Panc1 (cell line): ENCODE measurements at regions not wholly inside any gene's neighbourhood (a gene's known extent, or its start where the extent isn't known, plus 50 kb on each side); places are given as distances from the start of the nearest gene placed in this dataset.

ENCODE experiments used
- ATAC-seq: fragments of 200-7000 bp; cut with Tn5 transposase; 2 replicates; pipeline ENCODE4 v1.9.1; 2020; ENCODE audit warnings: mild to moderate bottlenecking, moderate library complexity
- BruUV-seq: library from RNA; stranded (reverse); fragments of 400-500 nt; replicated peaks from 2 replicates; lab custom pipeline; 2021; lab: Mats Ljungman, UMichigan
- CTCF ChIA-PET: fragments of 300-600 bp; sonication (Branson Sonifier 250); formaldehyde crosslinking; loops from one replicate; lab custom pipeline; 2022; ENCODE audit warnings: antibody characterized with exemption; lab: Charles Lee
- POLR2A ChIA-PET: fragments of 300-600 bp; sonication (Branson Sonifier 250); formaldehyde crosslinking; loops from one replicate; lab custom pipeline; 2022; ENCODE audit warnings: antibody characterized with exemption; lab: Charles Lee
- DNase-seq: peaks from one replicate; pipeline ENCODE4 v3.0.0-alpha.2; 2010; ENCODE audit warnings: low read depth, low spot score
- H3K27ac ChIP-seq: 2 replicates; pipeline ENCODE4 v1.5.1; 2011; ENCODE audit warnings: mild to moderate bottlenecking, low read length, inconsistent platforms
- H3K27me3 ChIP-seq: fragments of 200-500 bp; sonication (Bioruptor generic); 2 replicates; pipeline ENCODE4 v1.6.0; 2014; ENCODE audit warnings: low read length, inconsistent platforms; ENCODE audit not compliant: control insufficient read depth, insufficient read depth
- H3K36me3 ChIP-seq: fragments of 200-500 bp; sonication (Bioruptor generic); 2 replicates; pipeline ENCODE4 v1.5.1; 2014; ENCODE audit warnings: inconsistent platforms, mild to moderate bottlenecking, low read length, moderate library complexity; ENCODE audit not compliant: control insufficient read depth, insufficient read depth
- H3K4me1 ChIP-seq: 2 replicates; pipeline ENCODE4 v1.5.1; 2011; ENCODE audit warnings: inconsistent platforms, mild to moderate bottlenecking, low read length, moderate library complexity; ENCODE audit not compliant: control insufficient read depth, insufficient read depth
- H3K4me3 ChIP-seq, 2 experiments: 2 replicates each; pipeline ENCODE4 v1.5.1; 2011 to 2012; ENCODE audit warnings: low read depth in 2 of 2, low read length in 2 of 2, mild to moderate bottlenecking in 2 of 2, inconsistent platforms in 1 of 2, moderate library complexity in 1 of 2
- H3K9me3 ChIP-seq: fragments of 200-500 bp; sonication (Bioruptor generic); 2 replicates; pipeline ENCODE4 v1.5.1; 2014; ENCODE audit warnings: low read depth, mild to moderate bottlenecking, inconsistent platforms, low read length, moderate library complexity; ENCODE audit not compliant: control insufficient read depth, insufficient read depth
- CTCF ChIP-seq: fragments of 450-650 bp; IDR thresholded peaks from 2 replicates; pipeline ENCODE4 v1.5.1; 2017; ENCODE audit warnings: mild to moderate bottlenecking
- POLR2AphosphoS5 ChIP-seq: IDR thresholded peaks from 2 replicates; pipeline ENCODE4 v1.6.1; 2012; ENCODE audit warnings: mild to moderate bottlenecking, low read depth, low read length, moderate library complexity
- REST ChIP-seq, 2 experiments: IDR thresholded peaks; 2 replicates each; pipeline ENCODE4 v1.6.1; 2011 to 2012; ENCODE audit warnings: low read depth in 2 of 2, control low read depth in 1 of 2, low read length in 1 of 2, mild to moderate bottlenecking in 1 of 2, moderate library complexity in 1 of 2; ENCODE audit not compliant: insufficient read depth in 1 of 2
- SIN3A ChIP-seq: IDR thresholded peaks from 2 replicates; pipeline ENCODE4 v1.6.1; 2012; ENCODE audit warnings: low read depth, mild to moderate bottlenecking, low read length, moderate library complexity, borderline replicate concordance; ENCODE audit not compliant: insufficient read depth
- TCF7L2 ChIP-seq: IDR thresholded peaks from 2 replicates; pipeline ENCODE4 v1.6.1; 2011; ENCODE audit warnings: mild to moderate bottlenecking, low read depth, low read length, inconsistent platforms
- in situ Hi-C: cut with HindIII; loops from 2 replicates; pipeline ENCODE4 v1.10.0; 2016; ENCODE audit warnings: low sequenced_read_pairs, low pct_unique_long_range_greater_than_20kb
- intact Hi-C: fragments of 100-400 bp; cut with micrococcal nuclease; formaldehyde crosslinking; loops from one replicate; pipeline ENCODE4 v1.10.0; 2022; ENCODE audit not compliant: unreplicated experiment

DNA sequence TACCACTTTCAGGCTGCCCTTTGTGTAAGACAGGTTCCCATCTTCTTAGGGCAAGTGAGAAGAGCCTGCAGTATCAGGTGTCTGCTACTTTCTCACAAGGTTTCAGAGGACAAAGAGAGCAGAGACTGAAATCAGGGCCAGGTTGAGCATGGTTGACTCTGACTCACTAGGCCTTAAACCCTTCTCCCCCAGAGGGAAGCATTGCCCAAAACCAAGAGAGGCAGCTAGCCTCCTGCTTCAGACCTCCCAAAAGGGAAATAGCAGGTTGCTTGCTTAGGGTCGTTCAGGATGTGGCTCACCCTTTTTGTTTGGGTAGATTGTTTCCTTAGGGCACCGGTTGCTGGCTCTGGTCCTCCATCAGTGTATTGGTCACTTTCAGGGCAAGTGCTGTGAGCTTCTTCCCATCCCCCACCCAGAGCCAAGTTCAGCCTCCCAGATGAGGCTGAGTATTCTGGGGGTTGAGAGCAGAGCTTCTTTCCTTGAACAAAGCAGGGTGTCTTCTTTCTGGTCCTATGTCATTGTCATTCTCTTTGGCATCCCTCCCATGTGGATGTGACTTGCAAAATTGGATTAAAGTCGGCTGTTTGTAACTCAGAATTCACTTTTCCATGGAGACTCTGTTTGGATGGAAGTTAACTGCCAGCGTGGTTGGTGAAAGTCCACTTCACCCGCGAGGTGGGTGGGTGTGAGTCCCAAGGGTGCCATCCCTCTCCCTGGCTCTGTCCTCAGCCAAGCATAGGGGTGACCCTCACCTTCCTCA is 55.5 kb upstream of the GALNT2 start:
- in situ Hi-C loops (no loop called here), intact Hi-C loops (no loop called here)
- no peak for DNase-seq
- Histone ChIP-seq H3K4me3 (no peak overlapping the region), H3K27ac (no peak overlapping the region), H3K27me3 (peaks cover 5% of the 10 kb centered on the region; the same call in 1 of the 2 replicates), H3K4me1 (no peaks in the 10 kb centered on the region), H3K36me3 (no peaks in the 10 kb centered on the region), H3K9me3 (no peaks in the 10 kb centered on the region)
- no peak for ATAC-seq
- ChIA-PET CTCF (no interaction called here), POLR2A (interaction anchor here (0.6 kb wide), 1 partner anchor 23 kb away, joined by 3 read pairs; no protein-coding TSS in a partner anchor)
- TF ChIP-seq REST (IDR thresholded peaks at IDR 0.05; ENCODE audit: insufficient read depth in 1 of 2, low read depth in 2 of 2, low read length in 1 of 2), result no peak
- no peak for TF ChIP-seq SIN3A
- TF ChIP-seq POLR2AphosphoS5, result no peak
- TF ChIP-seq TCF7L2, result no peak
- TF ChIP-seq CTCF, result no peak
- no TSS peak for BruUV-seq

- Histone ChIP-seq H3K9me3 (no peaks in the 10 kb centered on the region), H3K27ac (no peak overlapping the region), H3K4me1 (no peaks in the 10 kb centered on the region), H3K4me3 (no peak overlapping the region), H3K36me3 (no peaks in the 10 kb centered on the region), H3K27me3 (peaks cover 5% of the 10 kb centered on the region; the same call in 1 of the 2 replicates)
- no peak for DNase-seq
- intact Hi-C loops, result no loop called here
- ChIA-PET CTCF (no interaction called here), POLR2A (no interaction called here)
- no peak for ATAC-seq
- TF ChIP-seq SIN3A, result no peak
- TF ChIP-seq REST (IDR thresholded peaks at IDR 0.05; ENCODE audit: insufficient read depth in 1 of 2, low read depth in 2 of 2, low read length in 1 of 2), result no peak
- no peak for TF ChIP-seq CTCF
- TF ChIP-seq TCF7L2, result no peak
- TF ChIP-seq POLR2AphosphoS5, result no peak
- in situ Hi-C loops, result no loop called here
- BruUV-seq, result no TSS peak
These were observed 55.0 kb upstream of the GALNT2 start for GRCh38 chr1:230012093-230012393.
